ENCODE measurements at regions not wholly inside any gene's neighbourhood (a gene's known extent, or its start where the extent isn't known, plus 50 kb on each side); places are given as distances from the start of the nearest gene placed in this dataset.

DNA sequence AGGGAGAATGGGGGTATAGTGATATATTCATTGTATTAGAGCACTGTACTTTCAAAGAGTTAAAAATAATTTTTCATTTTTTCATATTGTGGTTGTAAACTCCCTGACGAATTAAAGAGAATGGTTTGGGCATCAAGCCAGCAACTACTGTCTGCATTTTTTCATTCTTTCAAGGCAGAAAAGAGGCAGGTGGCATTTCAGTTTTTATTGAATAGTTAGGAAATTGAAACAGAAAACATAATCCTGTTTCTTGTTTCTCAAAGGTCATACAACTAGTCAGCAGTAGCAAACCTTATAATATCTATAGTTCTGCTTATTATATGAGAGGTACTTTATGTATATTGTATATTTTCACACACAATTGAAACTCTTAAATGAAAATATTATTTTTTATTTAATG is 303.9 kb upstream of the KCND2 start:
- Mint-ChIP-seq H3K4me3 (no peak overlapping the region), H3K9me3 (peaks cover 6 to 10% of the 10 kb centered on the region in 2 donors), H3K36me3 (no peaks in the 10 kb centered on the region), H3K4me1 (no peaks in the 10 kb centered on the region), H3K27me3 (ENCODE audit: low read depth in 2 of 2) (no peaks in the 10 kb centered on the region), H3K27ac (no peak overlapping the region)
- ATAC-seq (no peak), DNase-seq (no peak)
- peaks cover 5% of the 10 kb centered on the region for H3K9me3 ChIP-seq (ENCODE audit: control insufficient read depth, insufficient read depth, low read length)
- whole genome bisulfite sequencing (ENCODE audit: insufficient coverage) = 0% methylated on average over 1 of the region's 1 CpG
- H3K27me3 ChIP-seq (ENCODE audit: control insufficient read depth, insufficient read depth, low read length) = no peaks in the 10 kb centered on the region
- H3K36me3 ChIP-seq (ENCODE audit: control insufficient read depth, insufficient read depth, low read length) = no peaks in the 10 kb centered on the region
- intact Hi-C loops (cut with micrococcal nuclease) = no loop called here
- TF ChIP-seq, protein P1, sequence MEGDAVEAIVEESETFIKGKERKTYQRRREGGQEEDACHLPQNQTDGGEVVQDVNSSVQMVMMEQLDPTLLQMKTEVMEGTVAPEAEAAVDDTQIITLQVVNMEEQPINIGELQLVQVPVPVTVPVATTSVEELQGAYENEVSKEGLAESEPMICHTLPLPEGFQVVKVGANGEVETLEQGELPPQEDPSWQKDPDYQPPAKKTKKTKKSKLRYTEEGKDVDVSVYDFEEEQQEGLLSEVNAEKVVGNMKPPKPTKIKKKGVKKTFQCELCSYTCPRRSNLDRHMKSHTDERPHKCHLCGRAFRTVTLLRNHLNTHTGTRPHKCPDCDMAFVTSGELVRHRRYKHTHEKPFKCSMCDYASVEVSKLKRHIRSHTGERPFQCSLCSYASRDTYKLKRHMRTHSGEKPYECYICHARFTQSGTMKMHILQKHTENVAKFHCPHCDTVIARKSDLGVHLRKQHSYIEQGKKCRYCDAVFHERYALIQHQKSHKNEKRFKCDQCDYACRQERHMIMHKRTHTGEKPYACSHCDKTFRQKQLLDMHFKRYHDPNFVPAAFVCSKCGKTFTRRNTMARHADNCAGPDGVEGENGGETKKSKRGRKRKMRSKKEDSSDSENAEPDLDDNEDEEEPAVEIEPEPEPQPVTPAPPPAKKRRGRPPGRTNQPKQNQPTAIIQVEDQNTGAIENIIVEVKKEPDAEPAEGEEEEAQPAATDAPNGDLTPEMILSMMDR (IDR thresholded peaks at IDR 0.05) = no peak
- H3K4me1 ChIP-seq (ENCODE audit: control insufficient read depth, insufficient read depth, low read length) = no peaks in the 10 kb centered on the region
- no peak overlapping the region for H3K27ac ChIP-seq (ENCODE audit: low read length)
- no peak overlapping the region for H3K4me3 ChIP-seq (ENCODE audit: low read length)

DNA sequence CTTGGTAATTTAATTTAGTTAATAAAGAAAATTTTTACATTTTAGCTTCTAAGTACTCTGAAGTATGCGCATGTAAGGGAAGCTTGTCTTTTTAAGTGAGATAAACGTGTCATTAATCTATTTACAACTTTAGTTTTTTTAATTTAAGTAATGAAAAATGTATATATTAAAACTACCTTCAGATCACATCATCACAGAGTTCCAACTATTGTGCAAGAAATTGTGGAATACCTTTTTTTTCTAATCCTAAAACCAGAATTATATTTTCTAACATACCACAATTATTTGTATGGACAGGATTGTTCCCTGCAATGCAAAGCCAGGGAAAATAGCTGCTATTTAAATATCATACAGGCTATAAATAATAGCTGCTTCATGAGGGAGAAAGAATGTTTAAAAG is 303.2 kb upstream of the KCND2 start:
- Mint-ChIP-seq H3K4me3 (no peak overlapping the region), H3K9me3 (peaks cover 6 to 10% of the 10 kb centered on the region in 2 donors), H3K27me3 (ENCODE audit: low read depth in 2 of 2) (no peaks in the 10 kb centered on the region), H3K4me1 (no peaks in the 10 kb centered on the region), H3K36me3 (no peaks in the 10 kb centered on the region), H3K27ac (no peak overlapping the region)
- H3K9me3 ChIP-seq (ENCODE audit: control insufficient read depth, insufficient read depth, low read length) = peaks cover 5% of the 10 kb centered on the region
- no peak for ATAC-seq
- WGBS (ENCODE audit: insufficient coverage) = no CpG with 5 or more reads among the region's 2 CpGs
- TF ChIP-seq, protein P1 (IDR thresholded peaks at IDR 0.05) = no peak
- DNase-seq = no peak
- H3K36me3 ChIP-seq (ENCODE audit: control insufficient read depth, insufficient read depth, low read length) = no peaks in the 10 kb centered on the region
- no peak overlapping the region for H3K4me3 ChIP-seq (ENCODE audit: low read length)
- H3K27me3 ChIP-seq (ENCODE audit: control insufficient read depth, insufficient read depth, low read length) = no peaks in the 10 kb centered on the region
- no peak overlapping the region for H3K27ac ChIP-seq (ENCODE audit: low read length)
- intact Hi-C loops (cut with micrococcal nuclease) = no loop called here
- H3K4me1 ChIP-seq (ENCODE audit: control insufficient read depth, insufficient read depth, low read length) = no peaks in the 10 kb centered on the region

DNA sequence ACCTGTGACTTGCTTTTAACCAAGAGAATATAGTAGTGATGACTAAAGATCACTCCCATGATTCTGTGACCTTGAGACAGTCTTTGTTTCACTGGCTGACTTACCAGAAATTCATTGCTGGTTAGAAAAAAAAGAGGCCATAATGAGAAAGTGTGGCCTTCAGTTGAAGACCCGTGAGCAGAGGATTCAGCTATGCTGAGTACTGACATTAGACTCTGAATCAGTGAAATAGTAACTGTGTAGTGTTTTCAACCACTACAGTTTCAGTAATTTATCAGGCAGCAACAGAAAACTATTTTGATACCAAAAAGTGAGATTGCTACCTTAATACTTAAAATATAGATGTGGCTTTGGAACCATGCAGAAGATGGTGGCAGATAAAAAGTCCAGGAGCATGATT is 298.0 kb upstream of the KCND2 start:
- Histone ChIP-seq H3K36me3 (ENCODE audit: control insufficient read depth, insufficient read depth, low read length) (no peaks in the 10 kb centered on the region), H3K9me3 (ENCODE audit: control insufficient read depth, insufficient read depth, low read length) (no peaks in the 10 kb centered on the region), H3K4me1 (ENCODE audit: control insufficient read depth, insufficient read depth, low read length) (no peaks in the 10 kb centered on the region), H3K27ac (ENCODE audit: low read length) (no peak overlapping the region), H3K27me3 (ENCODE audit: control insufficient read depth, insufficient read depth, low read length) (no peaks in the 10 kb centered on the region), H3K4me3 (ENCODE audit: low read length) (no peak overlapping the region)
- intact Hi-C loops (cut with micrococcal nuclease) = no loop called here
- TF ChIP-seq, protein P1 (IDR thresholded peaks at IDR 0.05) = no peak
- ATAC-seq (no peak), DNase-seq (no peak)
- Mint-ChIP-seq H3K9me3 (peaks cover 4 to 16% of the 10 kb centered on the region in 2 donors), H3K27ac (no peak overlapping the region), H3K36me3 (peaks cover 5% of the 10 kb centered on the region), H3K27me3 (ENCODE audit: low read depth in 2 of 2) (no peaks in the 10 kb centered on the region), H3K4me3 (no peak overlapping the region), H3K4me1 (no peaks in the 10 kb centered on the region)
- 78% methylated on average over 1 of the region's 1 CpG for WGBS (ENCODE audit: insufficient coverage)

DNA sequence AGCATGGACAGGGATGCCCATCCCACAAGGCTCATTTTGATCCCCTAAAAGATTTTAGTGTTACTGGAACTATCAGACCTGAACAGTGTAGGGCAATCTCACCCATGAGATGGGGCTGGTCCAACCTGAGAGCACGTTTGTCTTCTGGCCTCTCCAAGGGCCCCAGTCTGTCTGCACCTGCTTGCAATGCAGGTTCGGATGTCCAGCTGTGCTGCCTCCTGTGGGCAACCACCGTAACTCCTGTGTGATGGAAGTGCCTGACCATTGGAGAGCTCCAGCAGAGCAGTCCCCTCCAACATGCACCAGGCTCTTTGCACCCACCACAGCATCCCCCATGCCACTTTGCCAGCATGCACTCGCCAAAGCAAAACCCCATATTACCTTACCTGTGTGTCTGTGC is 290.1 kb upstream of the KCND2 start:
- Histone ChIP-seq H3K4me1 (ENCODE audit: control insufficient read depth, insufficient read depth, low read length) (no peaks in the 10 kb centered on the region), H3K9me3 (ENCODE audit: control insufficient read depth, insufficient read depth, low read length) (peaks cover 7% of the 10 kb centered on the region), H3K27me3 (ENCODE audit: control insufficient read depth, insufficient read depth, low read length) (no peaks in the 10 kb centered on the region), H3K27ac (ENCODE audit: low read length) (no peak overlapping the region), H3K36me3 (ENCODE audit: control insufficient read depth, insufficient read depth, low read length) (no peaks in the 10 kb centered on the region), H3K4me3 (ENCODE audit: low read length) (no peak overlapping the region)
- TF ChIP-seq, protein P1 (IDR thresholded peaks at IDR 0.05) = no peak
- Mint-ChIP-seq H3K4me1 (no peaks in the 10 kb centered on the region), H3K27ac (no peak overlapping the region), H3K36me3 (peaks cover 30% of the 10 kb centered on the region), H3K9me3 (peaks cover 18 to 19% of the 10 kb centered on the region in 2 donors), H3K27me3 (ENCODE audit: low read depth in 2 of 2) (no peaks in the 10 kb centered on the region), H3K4me3 (no peak overlapping the region)
- intact Hi-C loops (cut with micrococcal nuclease) = no loop called here
- DNase-seq (no peak), ATAC-seq (no peak)
- WGBS (ENCODE audit: insufficient coverage) = 87% methylated on average over 4 of the region's 4 CpGs

All from natural killer cell (primary cell).